ENCODE measurements at regions not wholly inside any gene's neighbourhood (a gene's known extent, or its start where the extent isn't known, plus 50 kb on each side); places are given as distances from the start of the nearest gene placed in this dataset.

DNA sequence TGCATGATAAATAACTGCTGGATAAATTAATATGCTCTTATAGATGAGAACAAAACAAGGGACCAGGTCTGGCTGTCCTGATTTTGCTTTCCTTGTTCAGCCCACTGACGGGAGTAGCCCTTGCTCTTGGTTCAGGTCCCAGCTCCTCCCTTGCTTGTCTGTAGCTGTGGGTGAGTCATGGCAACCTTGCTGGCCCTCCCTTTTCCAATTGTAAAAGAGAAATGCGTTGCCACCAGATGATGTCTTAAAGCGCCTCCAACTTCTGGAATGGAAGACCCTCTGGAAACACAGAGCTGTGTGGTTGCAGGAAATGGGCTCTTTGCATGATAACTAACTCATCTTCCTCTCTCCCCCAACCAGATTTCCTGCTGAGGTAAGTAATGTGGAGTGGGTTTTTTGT lies 171.4 kb downstream of the AASDH start:
- TF ChIP-seq, protein P1, sequence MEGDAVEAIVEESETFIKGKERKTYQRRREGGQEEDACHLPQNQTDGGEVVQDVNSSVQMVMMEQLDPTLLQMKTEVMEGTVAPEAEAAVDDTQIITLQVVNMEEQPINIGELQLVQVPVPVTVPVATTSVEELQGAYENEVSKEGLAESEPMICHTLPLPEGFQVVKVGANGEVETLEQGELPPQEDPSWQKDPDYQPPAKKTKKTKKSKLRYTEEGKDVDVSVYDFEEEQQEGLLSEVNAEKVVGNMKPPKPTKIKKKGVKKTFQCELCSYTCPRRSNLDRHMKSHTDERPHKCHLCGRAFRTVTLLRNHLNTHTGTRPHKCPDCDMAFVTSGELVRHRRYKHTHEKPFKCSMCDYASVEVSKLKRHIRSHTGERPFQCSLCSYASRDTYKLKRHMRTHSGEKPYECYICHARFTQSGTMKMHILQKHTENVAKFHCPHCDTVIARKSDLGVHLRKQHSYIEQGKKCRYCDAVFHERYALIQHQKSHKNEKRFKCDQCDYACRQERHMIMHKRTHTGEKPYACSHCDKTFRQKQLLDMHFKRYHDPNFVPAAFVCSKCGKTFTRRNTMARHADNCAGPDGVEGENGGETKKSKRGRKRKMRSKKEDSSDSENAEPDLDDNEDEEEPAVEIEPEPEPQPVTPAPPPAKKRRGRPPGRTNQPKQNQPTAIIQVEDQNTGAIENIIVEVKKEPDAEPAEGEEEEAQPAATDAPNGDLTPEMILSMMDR (IDR thresholded peaks at IDR 0.05; ENCODE audit: control extremely low read depth in 1 of 3, insufficient read depth in 1 of 3, low read depth in 1 of 3, low read length in 3 of 3), result no peak
- TF ChIP-seq POLR2A (IDR thresholded peaks at IDR 0.05; ENCODE audit: control extremely low read depth in 1 of 2, low read depth in 2 of 2, low read length in 2 of 2) (no peak), CBX8 (IDR thresholded peaks at IDR 0.05; ENCODE audit: borderline replicate concordance, low read depth, low read length) (no peak), HDAC2 (IDR thresholded peaks at IDR 0.05; ENCODE audit: borderline replicate concordance in 1 of 2, low read depth in 2 of 2, low read length in 2 of 2) (no peak), POLR2AphosphoS5 (IDR thresholded peaks at IDR 0.05; ENCODE audit: low read depth, low read length) (no peak), KDM1A (IDR thresholded peaks at IDR 0.05; ENCODE audit: borderline replicate concordance, low read length) (no peak), NRF1 (IDR thresholded peaks at IDR 0.05; ENCODE audit: low read depth, low read length) (no peak), SRF (IDR thresholded peaks at IDR 0.05; ENCODE audit: low read depth, low read length) (no peak), MAFK (IDR thresholded peaks at IDR 0.05; ENCODE audit: low read depth, low read length) (no peak)
